Tibial nerve (tissue), 4 donors: ENCODE measurements at regions not wholly inside any gene's neighbourhood (a gene's known extent, or its start where the extent isn't known, plus 50 kb on each side); places are given as distances from the start of the nearest gene placed in this dataset.

ENCODE experiments used
- DNase-seq, 2 donors: peaks; one replicate each; pipeline ENCODE4 v3.0.0-alpha.2; 2019; ENCODE audit warnings: low spot score in 2 of 2
- H3K27ac ChIP-seq, 4 donors: fragments of 200-600 bp; sonication (generic) in 3 of 4; one replicate each; pipeline ENCODE4 v1.5.1; 2017 to 2019; ENCODE audit warnings: mild to moderate bottlenecking in 1 of 4
- H3K27me3 ChIP-seq, 2 donors: fragments of 200-600 bp; sonication (generic) in 1 of 2; one replicate each; pipeline versions ENCODE4 v1.5.1 to v1.6.0; 2017 to 2019
- H3K36me3 ChIP-seq, 3 donors: fragments of 200-600 bp; sonication (generic); one replicate each; pipeline ENCODE4 v1.5.1; 2018 to 2019
- H3K4me1 ChIP-seq, 4 donors: fragments of 200-600 bp; sonication (generic) in 3 of 4; one replicate each; pipeline ENCODE4 v1.5.1; 2017 to 2019
- H3K4me3 ChIP-seq, 4 donors: fragments of 200-600 bp; sonication (generic) in 3 of 4; one replicate each; pipeline ENCODE4 v1.5.1; 2017 to 2019; ENCODE audit warnings: mild to moderate bottlenecking in 1 of 4, moderate library complexity in 1 of 4
- H3K9me3 ChIP-seq, 4 donors: fragments of 200-600 bp; sonication (generic) in 3 of 4; one replicate each; pipeline ENCODE4 v1.5.1; 2017 to 2019
- EP300 ChIP-seq, 2 donors: sonication (generic); formaldehyde crosslinking; IDR thresholded peaks; one replicate each; pipeline ENCODE4 v1.6.1; 2017; ENCODE audit warnings: antibody characterized with exemption in 2 of 2, mild to moderate bottlenecking in 1 of 2
- POLR2A ChIP-seq, 2 donors: fragments of 450-650 bp; IDR thresholded peaks; one replicate each; pipeline ENCODE4 v1.6.1; 2017; ENCODE audit warnings: antibody characterized with exemption in 2 of 2, mild to moderate bottlenecking in 2 of 2, moderate library complexity in 2 of 2
- WGBS, 2 donors: methylation state at CpG; one replicate each; pipeline ENCODE4 v1.1.5; 2018; 5-methylcytosine and 5-hydroxymethylcytosine counted together
- TF ChIP-seq, protein P1 (sequence below), 5 experiments: fragments of 200-600 bp in 3 of 5; fragments of 450-650 bp in 2 of 5; sonication (generic) in 3 of 5; IDR thresholded peaks; one replicate each; pipeline ENCODE4 v1.5.1; 2016 to 2019; ENCODE audit warnings: antibody characterized with exemption in 5 of 5, mild to moderate bottlenecking in 3 of 5, moderate library complexity in 2 of 5

DNA sequence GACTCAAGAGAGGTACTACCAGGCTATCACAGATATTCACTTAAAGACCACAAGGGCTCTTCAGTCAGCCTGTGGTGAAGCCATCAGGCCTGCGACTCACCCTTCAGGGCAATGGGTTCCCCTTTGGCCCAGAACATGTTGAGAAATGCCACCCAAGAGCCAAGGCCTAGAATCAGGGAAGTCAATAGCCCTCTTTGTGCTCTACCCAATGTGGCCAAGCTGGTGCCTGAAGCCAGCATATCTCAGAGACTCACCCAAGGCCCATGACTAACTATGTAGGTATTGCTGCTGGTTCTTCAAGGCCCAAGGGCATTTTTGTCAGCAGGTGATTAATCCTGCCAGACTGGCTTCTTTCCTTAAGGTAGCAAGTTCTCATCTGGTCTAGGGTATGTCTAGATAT, 338.9 kb upstream of the SETBP1 start:
- WGBS, 2 donors, result 100% methylated on average over 1 of the region's 1 CpG
- Histone ChIP-seq H3K27me3 (no peaks in the 10 kb centered on the region), H3K4me3 (no peak overlapping the region), H3K9me3 (peaks cover 0 to 6% (median 0%) of the 10 kb centered on the region in 4 donors), H3K36me3 (no peaks in the 10 kb centered on the region), H3K27ac (no peak overlapping the region), H3K4me1 (peaks cover 0 to 6% (median 0%) of the 10 kb centered on the region in 4 donors)
- DNase-seq, result no peak
- TF ChIP-seq, protein P1, sequence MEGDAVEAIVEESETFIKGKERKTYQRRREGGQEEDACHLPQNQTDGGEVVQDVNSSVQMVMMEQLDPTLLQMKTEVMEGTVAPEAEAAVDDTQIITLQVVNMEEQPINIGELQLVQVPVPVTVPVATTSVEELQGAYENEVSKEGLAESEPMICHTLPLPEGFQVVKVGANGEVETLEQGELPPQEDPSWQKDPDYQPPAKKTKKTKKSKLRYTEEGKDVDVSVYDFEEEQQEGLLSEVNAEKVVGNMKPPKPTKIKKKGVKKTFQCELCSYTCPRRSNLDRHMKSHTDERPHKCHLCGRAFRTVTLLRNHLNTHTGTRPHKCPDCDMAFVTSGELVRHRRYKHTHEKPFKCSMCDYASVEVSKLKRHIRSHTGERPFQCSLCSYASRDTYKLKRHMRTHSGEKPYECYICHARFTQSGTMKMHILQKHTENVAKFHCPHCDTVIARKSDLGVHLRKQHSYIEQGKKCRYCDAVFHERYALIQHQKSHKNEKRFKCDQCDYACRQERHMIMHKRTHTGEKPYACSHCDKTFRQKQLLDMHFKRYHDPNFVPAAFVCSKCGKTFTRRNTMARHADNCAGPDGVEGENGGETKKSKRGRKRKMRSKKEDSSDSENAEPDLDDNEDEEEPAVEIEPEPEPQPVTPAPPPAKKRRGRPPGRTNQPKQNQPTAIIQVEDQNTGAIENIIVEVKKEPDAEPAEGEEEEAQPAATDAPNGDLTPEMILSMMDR (IDR thresholded peaks at IDR 0.05), result no peak
- no peak for TF ChIP-seq POLR2A (IDR thresholded peaks at IDR 0.05)
- no peak for TF ChIP-seq EP300 (IDR thresholded peaks at IDR 0.05)

DNA sequence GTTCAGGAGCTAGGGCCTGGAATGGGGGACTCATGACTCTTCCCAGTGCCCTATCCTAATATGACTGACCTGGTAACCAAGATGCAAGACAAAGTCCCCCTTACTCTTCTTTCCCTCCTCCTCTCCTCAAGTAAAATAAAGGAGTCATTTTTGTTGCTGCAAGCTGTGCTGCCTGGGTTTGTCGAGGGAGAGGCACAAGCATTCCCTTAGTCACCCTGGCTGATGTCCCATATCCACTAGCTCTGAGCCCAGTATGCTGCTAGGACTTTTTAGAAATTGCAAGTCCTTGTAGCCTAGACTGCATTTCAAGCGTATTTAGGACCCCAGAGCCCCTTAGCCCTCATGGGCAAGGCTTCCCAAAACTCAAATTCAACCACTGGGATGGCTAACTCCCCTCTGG, 338.5 kb upstream of the SETBP1 start:
- H3K4me3 ChIP-seq, result no peak overlapping the region
- 56% methylated on average over 2 of the region's 2 CpGs for WGBS, 2 donors
- TF ChIP-seq POLR2A (IDR thresholded peaks at IDR 0.05) (no peak), EP300 (IDR thresholded peaks at IDR 0.05) (no peak)
- TF ChIP-seq, protein P1 (IDR thresholded peaks at IDR 0.05), result no peak
- H3K36me3 ChIP-seq, result no peaks in the 10 kb centered on the region
- H3K27me3 ChIP-seq, result no peaks in the 10 kb centered on the region
- no peak for DNase-seq
- H3K9me3 ChIP-seq, result peaks cover 0 to 6% (median 0%) of the 10 kb centered on the region in 4 donors
- H3K4me1 ChIP-seq, result peaks cover 0 to 6% (median 0%) of the 10 kb centered on the region in 4 donors
- H3K27ac ChIP-seq, result no peak overlapping the region

DNA sequence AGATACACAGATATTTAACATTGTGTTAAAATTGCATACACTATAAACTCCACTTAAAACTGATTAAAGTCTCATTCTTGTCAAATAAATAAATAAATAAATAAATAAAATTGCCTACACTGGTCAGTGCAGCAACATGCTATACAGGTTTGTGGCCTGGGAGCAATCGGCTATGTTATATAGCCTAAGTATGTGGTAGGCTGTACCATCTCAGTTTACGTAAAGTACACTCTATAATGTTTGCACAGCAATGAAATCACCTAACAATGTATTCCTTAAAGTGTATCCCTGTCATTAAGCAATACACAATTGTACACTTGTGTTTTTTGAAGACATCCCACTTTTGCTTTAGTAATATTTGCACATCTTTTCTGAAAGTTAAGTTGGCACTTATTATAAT, 337.7 kb upstream of the SETBP1 start:
- Histone ChIP-seq H3K36me3 (no peaks in the 10 kb centered on the region), H3K4me1 (peaks cover 0 to 6% (median 0%) of the 10 kb centered on the region in 4 donors), H3K27me3 (no peaks in the 10 kb centered on the region), H3K9me3 (peaks cover 0 to 6% (median 0%) of the 10 kb centered on the region in 4 donors), H3K27ac (no peak overlapping the region), H3K4me3 (no peak overlapping the region)
- WGBS, 2 donors, result 78 to 79% methylated on average over 2 of the region's 2 CpGs
- TF ChIP-seq, protein P1 (IDR thresholded peaks at IDR 0.05), result no peak
- TF ChIP-seq EP300 (IDR thresholded peaks at IDR 0.05) (no peak), POLR2A (IDR thresholded peaks at IDR 0.05) (no peak)
- DNase-seq, result no peak

DNA sequence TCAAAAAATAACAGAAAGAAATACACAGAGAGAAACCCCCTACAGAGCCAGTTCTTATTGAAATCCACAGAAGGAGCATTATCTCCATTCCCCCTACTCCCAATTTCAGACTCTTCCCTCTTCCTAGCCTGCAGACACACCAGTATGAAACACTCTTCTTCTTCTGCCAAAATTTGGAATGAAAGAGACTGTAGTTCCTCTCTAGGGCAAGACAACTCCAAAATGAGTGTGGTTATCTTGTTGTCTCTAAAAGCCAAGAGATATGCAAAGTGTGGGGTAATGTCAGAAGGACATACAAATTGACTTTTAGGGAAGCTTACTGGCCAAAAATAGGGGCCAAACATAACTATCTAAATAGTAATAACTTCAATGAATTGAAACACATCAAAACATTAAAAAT, 337.1 kb upstream of the SETBP1 start:
- Histone ChIP-seq H3K4me1 (peaks cover 0 to 6% (median 0%) of the 10 kb centered on the region in 4 donors), H3K27ac (no peak overlapping the region), H3K9me3 (peaks cover 0 to 4% (median 0%) of the 10 kb centered on the region in 4 donors), H3K27me3 (no peaks in the 10 kb centered on the region), H3K36me3 (no peaks in the 10 kb centered on the region), H3K4me3 (no peak overlapping the region)
- TF ChIP-seq POLR2A (IDR thresholded peaks at IDR 0.05) (no peak), EP300 (IDR thresholded peaks at IDR 0.05) (no peak)
- TF ChIP-seq, protein P1 (IDR thresholded peaks at IDR 0.05), result no peak
- no peak for DNase-seq

DNA sequence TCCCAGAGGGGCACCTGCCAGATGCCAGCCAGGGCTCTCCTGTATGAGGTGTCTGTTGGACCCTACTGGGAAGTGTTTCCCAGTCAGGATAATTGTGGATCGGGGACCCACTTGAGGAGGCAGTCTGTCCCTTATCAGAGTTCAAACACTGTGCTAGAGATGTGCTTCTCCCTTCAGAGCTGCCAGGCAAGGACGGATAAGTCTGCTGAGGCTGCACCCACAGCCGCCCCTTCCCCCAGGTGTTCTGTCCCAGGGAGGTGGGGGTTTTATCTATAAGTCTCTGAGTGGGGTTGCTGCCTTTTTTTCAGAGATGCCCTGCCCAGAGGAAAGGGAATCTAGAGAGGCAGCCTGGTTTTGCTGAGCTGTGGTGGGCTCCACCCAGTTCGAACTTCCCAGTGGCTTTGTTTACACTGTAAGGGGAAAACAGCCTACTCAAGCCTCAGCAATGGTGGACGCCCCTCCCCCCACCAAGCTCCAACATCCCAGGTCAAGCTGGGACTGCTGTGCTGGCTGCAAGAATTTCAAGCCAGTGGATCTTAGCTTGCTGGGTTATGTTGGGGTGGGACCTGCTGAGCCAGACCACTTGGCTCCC, 324.0 kb upstream of the SETBP1 start:
- H3K4me1 ChIP-seq, result no peaks in the 10 kb centered on the region
- 71 to 92% methylated on average over 5 of the region's 5 CpGs for WGBS, 2 donors
- H3K27me3 ChIP-seq, result no peaks in the 10 kb centered on the region
- no peak for TF ChIP-seq POLR2A (IDR thresholded peaks at IDR 0.05)
- TF ChIP-seq EP300 (IDR thresholded peaks at IDR 0.05), result no peak
- TF ChIP-seq, protein P1 (IDR thresholded peaks at IDR 0.05), result no peak
- H3K27ac ChIP-seq, result no peak overlapping the region
- H3K36me3 ChIP-seq, result no peaks in the 10 kb centered on the region
- H3K4me3 ChIP-seq, result no peak overlapping the region
- no peak for DNase-seq
- H3K9me3 ChIP-seq, result peaks cover 0 to 27% (median 0%) of the 10 kb centered on the region in 4 donors
